IMR-90 (cell line): ENCODE measurements at regions not wholly inside any gene's neighbourhood (a gene's known extent, or its start where the extent isn't known, plus 50 kb on each side); places are given as distances from the start of the nearest gene placed in this dataset.

Source experiments
- CHD1 ChIP-seq: IDR thresholded peaks from 2 replicates; pipeline ENCODE4 v1.6.1; 2012; ENCODE audit warnings: low read depth, low read length, improper control_type of control experiment
- CTCF ChIP-seq: conservative IDR thresholded peaks from 2 replicates; pipeline ENCODE4 v1.5.1; 2012; ENCODE audit warnings: mild to moderate bottlenecking, low read depth, low read length, improper control_type of control experiment
- POLR2A ChIP-seq: IDR thresholded peaks from 2 replicates; pipeline ENCODE4 v1.6.1; 2012; ENCODE audit warnings: mild to moderate bottlenecking, low read depth, low read length
- RCOR1 ChIP-seq: IDR thresholded peaks from 2 replicates; pipeline ENCODE4 v1.6.1; 2012; ENCODE audit warnings: mild to moderate bottlenecking, low read length, improper control_type of control experiment; ENCODE audit not compliant: insufficient replicate concordance
- RFX5 ChIP-seq: IDR thresholded peaks from 2 replicates; pipeline ENCODE4 v1.8.0; 2012; ENCODE audit warnings: low read depth, mild to moderate bottlenecking, low read length, moderate library complexity
- USF2 ChIP-seq: fragments of 150-350 bp; IDR thresholded peaks from 2 replicates; pipeline ENCODE4 v1.6.1; 2017; ENCODE audit warnings: mild to moderate bottlenecking, antibody characterized with exemption, low read length, low read depth

GRCh38 chr4:173769568-173769967 lies 239.5 kb upstream of the HAND2 start:
- TF ChIP-seq CTCF (no peak), CHD1 (no peak), RFX5 (no peak), USF2 (no peak), POLR2A (no peak), RCOR1 (no peak)
